ENCODE measurements at regions not wholly inside any gene's neighbourhood (a gene's known extent, or its start where the extent isn't known, plus 50 kb on each side); places are given as distances from the start of the nearest gene placed in this dataset.

DNA sequence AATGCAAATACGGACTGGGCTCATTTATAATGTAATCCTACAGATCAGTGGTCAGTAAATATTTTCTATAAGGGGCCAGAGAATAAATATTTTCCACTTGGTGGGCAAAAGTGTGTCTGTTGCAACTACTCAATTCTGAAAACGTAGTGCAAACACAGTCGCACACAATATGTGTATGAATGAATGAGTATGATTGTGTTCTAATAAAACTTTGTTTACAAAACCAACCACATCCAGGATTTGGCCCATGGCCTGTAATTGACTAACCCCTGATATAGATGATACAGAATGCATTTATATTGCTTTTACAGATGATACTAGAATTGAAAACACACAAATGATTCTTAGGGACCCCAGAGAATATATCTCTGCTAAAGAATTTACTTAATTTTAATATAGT, 197.6 kb downstream of the ASB9 start:
- Histone ChIP-seq H3K4me3 (ENCODE audit: insufficient read depth, low read length, poor library complexity, severe bottlenecking) (no peak overlapping the region), H4K20me1 (ENCODE audit: low read depth, low read length) (no peaks in the 10 kb centered on the region), H3K9me3 (ENCODE audit: insufficient read depth, low read length) (no peaks in the 10 kb centered on the region), H3K36me3 (ENCODE audit: low read length) (no peaks in the 10 kb centered on the region), H2AFZ (ENCODE audit: low read depth, low read length, severe bottlenecking) (no peak overlapping the region), H3F3A (ENCODE audit: insufficient read depth) (no peaks in the 10 kb centered on the region), H3K9ac (ENCODE audit: low read length) (no peak overlapping the region), H3K4me2 (ENCODE audit: low read depth, low read length, poor library complexity, severe bottlenecking) (no peak overlapping the region), H3K27me3 (ENCODE audit: low read length) (no peaks in the 10 kb centered on the region), H3K9me2 (replicated peaks; ENCODE audit: insufficient read depth, low read length) (no peaks in the 10 kb centered on the region), H3K27ac (ENCODE audit: low read depth, low read length) (no peak overlapping the region), H3K79me2 (ENCODE audit: insufficient read depth, low read length) (no peaks in the 10 kb centered on the region)
- no peak for TF ChIP-seq EZH2phosphoT487 (conservative IDR thresholded peaks at IDR 0.05; ENCODE audit: low read length)
- TF ChIP-seq, protein P1, sequence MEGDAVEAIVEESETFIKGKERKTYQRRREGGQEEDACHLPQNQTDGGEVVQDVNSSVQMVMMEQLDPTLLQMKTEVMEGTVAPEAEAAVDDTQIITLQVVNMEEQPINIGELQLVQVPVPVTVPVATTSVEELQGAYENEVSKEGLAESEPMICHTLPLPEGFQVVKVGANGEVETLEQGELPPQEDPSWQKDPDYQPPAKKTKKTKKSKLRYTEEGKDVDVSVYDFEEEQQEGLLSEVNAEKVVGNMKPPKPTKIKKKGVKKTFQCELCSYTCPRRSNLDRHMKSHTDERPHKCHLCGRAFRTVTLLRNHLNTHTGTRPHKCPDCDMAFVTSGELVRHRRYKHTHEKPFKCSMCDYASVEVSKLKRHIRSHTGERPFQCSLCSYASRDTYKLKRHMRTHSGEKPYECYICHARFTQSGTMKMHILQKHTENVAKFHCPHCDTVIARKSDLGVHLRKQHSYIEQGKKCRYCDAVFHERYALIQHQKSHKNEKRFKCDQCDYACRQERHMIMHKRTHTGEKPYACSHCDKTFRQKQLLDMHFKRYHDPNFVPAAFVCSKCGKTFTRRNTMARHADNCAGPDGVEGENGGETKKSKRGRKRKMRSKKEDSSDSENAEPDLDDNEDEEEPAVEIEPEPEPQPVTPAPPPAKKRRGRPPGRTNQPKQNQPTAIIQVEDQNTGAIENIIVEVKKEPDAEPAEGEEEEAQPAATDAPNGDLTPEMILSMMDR (IDR thresholded peaks at IDR 0.05; ENCODE audit: insufficient read depth, low read length, poor library complexity, severe bottlenecking), result no peak

DNA sequence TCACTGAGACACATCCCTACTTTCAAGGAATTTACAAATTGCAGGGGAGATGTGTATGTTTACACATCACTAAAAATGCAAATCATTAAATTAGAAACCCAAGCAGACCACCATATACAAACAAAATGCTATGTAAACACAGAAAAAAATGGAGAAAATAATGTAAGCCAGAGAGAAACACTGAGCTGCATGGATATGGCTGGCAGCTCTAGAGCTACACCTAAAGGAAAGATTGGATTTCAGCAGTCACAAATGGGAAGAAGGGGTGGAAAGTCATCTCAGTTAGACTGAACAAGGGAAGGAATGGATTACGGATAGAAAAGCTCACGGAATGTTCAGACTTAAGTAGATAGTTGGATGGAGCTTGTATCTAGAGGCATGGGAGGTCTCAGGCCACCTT, 186.3 kb downstream of the MOSPD2 start:
- TF ChIP-seq, protein P1 (IDR thresholded peaks at IDR 0.05; ENCODE audit: insufficient read depth, low read length, poor library complexity, severe bottlenecking), result no peak
- no peak for TF ChIP-seq EZH2phosphoT487 (conservative IDR thresholded peaks at IDR 0.05; ENCODE audit: low read length)
- Histone ChIP-seq H3K9me3 (ENCODE audit: insufficient read depth, low read length) (no peaks in the 10 kb centered on the region), H3K27ac (ENCODE audit: low read depth, low read length) (no peak overlapping the region), H3K79me2 (ENCODE audit: insufficient read depth, low read length) (no peaks in the 10 kb centered on the region), H3K4me2 (ENCODE audit: low read depth, low read length, poor library complexity, severe bottlenecking) (no peak overlapping the region), H3F3A (ENCODE audit: insufficient read depth) (no peaks in the 10 kb centered on the region), H3K9me2 (replicated peaks; ENCODE audit: insufficient read depth, low read length) (no peaks in the 10 kb centered on the region), H2AFZ (ENCODE audit: low read depth, low read length, severe bottlenecking) (no peak overlapping the region), H4K20me1 (ENCODE audit: low read depth, low read length) (no peaks in the 10 kb centered on the region), H3K4me3 (ENCODE audit: insufficient read depth, low read length, poor library complexity, severe bottlenecking) (no peak overlapping the region), H3K36me3 (ENCODE audit: low read length) (no peaks in the 10 kb centered on the region), H3K9ac (ENCODE audit: low read length) (no peak overlapping the region), H3K27me3 (ENCODE audit: low read length) (no peaks in the 10 kb centered on the region)

DNA sequence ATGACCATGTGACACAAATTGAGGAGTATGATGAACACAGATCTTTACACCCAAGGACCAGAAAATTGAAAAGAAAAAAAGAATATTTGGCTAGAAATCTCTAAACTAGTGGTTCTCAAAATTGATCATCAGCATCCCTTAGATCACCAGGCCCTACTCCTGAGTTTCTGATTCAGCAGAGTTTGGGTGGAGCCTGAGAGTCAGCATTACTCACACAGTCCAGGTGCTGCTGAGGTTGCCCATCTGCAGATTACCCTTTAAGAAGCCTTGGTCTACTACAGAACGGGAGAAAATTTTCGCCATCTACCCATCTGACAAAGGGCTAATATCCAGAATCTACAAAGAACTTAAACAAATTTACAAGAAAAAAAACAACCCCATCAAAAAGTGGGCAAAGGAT, 182.8 kb downstream of the MOSPD2 start:
- no peaks in the 10 kb centered on the region for H3K79me2 ChIP-seq (ENCODE audit: insufficient read depth, low read length)
- no peak overlapping the region for H3K9ac ChIP-seq (ENCODE audit: low read length)
- no peaks in the 10 kb centered on the region for H3K36me3 ChIP-seq (ENCODE audit: low read length)
- no peaks in the 10 kb centered on the region for H4K20me1 ChIP-seq (ENCODE audit: low read depth, low read length)
- no peaks in the 10 kb centered on the region for H3K9me3 ChIP-seq (ENCODE audit: insufficient read depth, low read length)
- TF ChIP-seq EZH2phosphoT487 (conservative IDR thresholded peaks at IDR 0.05; ENCODE audit: low read length), result no peak
- TF ChIP-seq, protein P1 (IDR thresholded peaks at IDR 0.05; ENCODE audit: insufficient read depth, low read length, poor library complexity, severe bottlenecking), result no peak
- no peaks in the 10 kb centered on the region for H3K27me3 ChIP-seq (ENCODE audit: low read length)
- no peak overlapping the region for H3K27ac ChIP-seq (ENCODE audit: low read depth, low read length)
- H3K4me2 ChIP-seq (ENCODE audit: low read depth, low read length, poor library complexity, severe bottlenecking), result no peak overlapping the region
- H2AFZ ChIP-seq (ENCODE audit: low read depth, low read length, severe bottlenecking), result no peak overlapping the region
- H3K9me2 ChIP-seq (replicated peaks; ENCODE audit: insufficient read depth, low read length), result no peaks in the 10 kb centered on the region
- H3K4me3 ChIP-seq (ENCODE audit: insufficient read depth, low read length, poor library complexity, severe bottlenecking), result no peak overlapping the region
- H3F3A ChIP-seq (ENCODE audit: insufficient read depth), result no peaks in the 10 kb centered on the region

Measured in SU-DHL-6 (cell line).